A673 (cell line): ENCODE measurements at regions not wholly inside any gene's neighbourhood (a gene's known extent, or its start where the extent isn't known, plus 50 kb on each side); places are given as distances from the start of the nearest gene placed in this dataset.

Experiments used
- BruUV-seq: library from RNA; stranded (reverse); fragments of 400-500 nt; replicated peaks from 2 replicates; lab custom pipeline; 2021; lab: Mats Ljungman, UMichigan
- CTCF ChIA-PET: fragments of 300-600 bp; sonication (Branson Sonifier 250); formaldehyde crosslinking; loops from one replicate; lab custom pipeline; 2022; ENCODE audit warnings: antibody characterized with exemption; lab: Charles Lee
- POLR2A ChIA-PET: fragments of 300-600 bp; sonication (Branson Sonifier 250); formaldehyde crosslinking; loops from one replicate; lab custom pipeline; 2022; ENCODE audit warnings: antibody characterized with exemption; ENCODE audit not compliant: low non-redundant PET; lab: Charles Lee
- DNase-seq: peaks from one replicate; pipeline ENCODE4 v3.0.0-alpha.2; 2015; ENCODE audit warnings: low spot score
- H3K27ac ChIP-seq: fragments of 200-600 bp; sonication (generic); 2 replicates; pipeline ENCODE4 v1.5.1; 2016; ENCODE audit warnings: mixed run types, low read depth, mild to moderate bottlenecking, mixed read lengths, antibody characterized with exemption, low read length; ENCODE audit not compliant: poor library complexity, severe bottlenecking
- H3K27me3 ChIP-seq: fragments of 200-600 bp; sonication (generic); replicated peaks from 2 replicates; pipeline ENCODE4 v1.6.1; 2017; ENCODE audit warnings: mixed run types, low read depth, mild to moderate bottlenecking, mixed read lengths, antibody characterized with exemption, low read length; ENCODE audit not compliant: insufficient read depth, poor library complexity
- H3K36me3 ChIP-seq: fragments of 200-600 bp; sonication (generic); 2 replicates; pipeline ENCODE4 v1.6.1; 2016; ENCODE audit warnings: mixed run types, mild to moderate bottlenecking, mixed read lengths, antibody characterized with exemption, low read length; ENCODE audit not compliant: insufficient read depth, poor library complexity, severe bottlenecking
- H3K4me1 ChIP-seq: fragments of 200-600 bp; sonication (generic); 2 replicates; pipeline ENCODE4 v1.6.1; 2017; ENCODE audit warnings: mixed run types, mild to moderate bottlenecking, mixed read lengths, antibody characterized with exemption, low read length; ENCODE audit not compliant: insufficient read depth, poor library complexity, severe bottlenecking
- H3K4me3 ChIP-seq: fragments of 200-600 bp; sonication (generic); 2 replicates; pipeline ENCODE4 v1.5.1; 2016; ENCODE audit warnings: low read depth, mixed run types, mild to moderate bottlenecking, mixed read lengths, low read length; ENCODE audit not compliant: poor library complexity, severe bottlenecking
- H3K9me3 ChIP-seq: fragments of 200-600 bp; sonication (generic); 2 replicates; pipeline ENCODE4 v1.6.1; 2016; ENCODE audit warnings: mixed run types, low read depth, mild to moderate bottlenecking, mixed read lengths, antibody characterized with exemption, low read length; ENCODE audit not compliant: poor library complexity, severe bottlenecking
- EZH2 ChIP-seq: fragments of 200-600 bp; sonication (generic); IDR thresholded peaks from 2 replicates; pipeline ENCODE4 v1.6.1; 2017; ENCODE audit warnings: borderline replicate concordance, low read depth, mild to moderate bottlenecking, mixed read lengths, antibody characterized with exemption, low read length; ENCODE audit not compliant: poor library complexity, severe bottlenecking
- intact Hi-C: fragments of 100-400 bp; cut with micrococcal nuclease; formaldehyde crosslinking; loops from one replicate; pipeline ENCODE4 v1.10.0; 2022; ENCODE audit not compliant: unreplicated experiment
- TF ChIP-seq, protein P1 (sequence below): fragments of 300-800, 200-600 bp; sonication (generic); conservative IDR thresholded peaks from 2 replicates; pipeline ENCODE4 v1.5.1; 2017; ENCODE audit warnings: low read depth, mild to moderate bottlenecking, antibody characterized with exemption, low read length, moderate library complexity, mixed read lengths

DNA sequence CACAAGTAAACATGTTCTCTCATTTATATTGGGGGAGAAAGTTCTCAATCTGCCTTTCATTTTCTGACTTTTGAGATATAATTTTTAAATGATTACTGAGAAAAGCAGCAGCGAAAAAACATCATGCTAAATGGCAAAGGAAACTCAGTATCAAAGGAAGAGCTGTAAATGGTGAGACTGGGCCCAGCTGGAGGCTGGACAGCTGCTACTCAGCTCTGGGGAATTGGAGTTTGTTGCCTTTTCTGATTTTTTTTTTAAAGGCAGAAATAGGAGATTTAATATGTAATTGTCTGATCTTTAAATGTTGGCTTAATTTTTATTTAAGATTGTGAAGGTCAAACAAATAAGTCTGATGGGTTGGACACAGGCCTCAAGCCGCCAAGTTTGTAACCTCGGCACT lies 137.1 kb upstream of the TACR1 start:
- Histone ChIP-seq H3K9me3 (no peaks in the 10 kb centered on the region), H3K27ac (no peak overlapping the region), H3K4me1 (no peaks in the 10 kb centered on the region), H3K27me3 (no peaks in the 10 kb centered on the region), H3K36me3 (no peaks in the 10 kb centered on the region), H3K4me3 (no peak overlapping the region)
- TF ChIP-seq, protein P1, sequence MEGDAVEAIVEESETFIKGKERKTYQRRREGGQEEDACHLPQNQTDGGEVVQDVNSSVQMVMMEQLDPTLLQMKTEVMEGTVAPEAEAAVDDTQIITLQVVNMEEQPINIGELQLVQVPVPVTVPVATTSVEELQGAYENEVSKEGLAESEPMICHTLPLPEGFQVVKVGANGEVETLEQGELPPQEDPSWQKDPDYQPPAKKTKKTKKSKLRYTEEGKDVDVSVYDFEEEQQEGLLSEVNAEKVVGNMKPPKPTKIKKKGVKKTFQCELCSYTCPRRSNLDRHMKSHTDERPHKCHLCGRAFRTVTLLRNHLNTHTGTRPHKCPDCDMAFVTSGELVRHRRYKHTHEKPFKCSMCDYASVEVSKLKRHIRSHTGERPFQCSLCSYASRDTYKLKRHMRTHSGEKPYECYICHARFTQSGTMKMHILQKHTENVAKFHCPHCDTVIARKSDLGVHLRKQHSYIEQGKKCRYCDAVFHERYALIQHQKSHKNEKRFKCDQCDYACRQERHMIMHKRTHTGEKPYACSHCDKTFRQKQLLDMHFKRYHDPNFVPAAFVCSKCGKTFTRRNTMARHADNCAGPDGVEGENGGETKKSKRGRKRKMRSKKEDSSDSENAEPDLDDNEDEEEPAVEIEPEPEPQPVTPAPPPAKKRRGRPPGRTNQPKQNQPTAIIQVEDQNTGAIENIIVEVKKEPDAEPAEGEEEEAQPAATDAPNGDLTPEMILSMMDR = no peak
- no peak for TF ChIP-seq EZH2
- intact Hi-C loops = no loop called here
- POLR2A ChIA-PET = no interaction called here
- DNase-seq = no peak
- BruUV-seq = no TSS peak
- CTCF ChIA-PET = no interaction called here

DNA sequence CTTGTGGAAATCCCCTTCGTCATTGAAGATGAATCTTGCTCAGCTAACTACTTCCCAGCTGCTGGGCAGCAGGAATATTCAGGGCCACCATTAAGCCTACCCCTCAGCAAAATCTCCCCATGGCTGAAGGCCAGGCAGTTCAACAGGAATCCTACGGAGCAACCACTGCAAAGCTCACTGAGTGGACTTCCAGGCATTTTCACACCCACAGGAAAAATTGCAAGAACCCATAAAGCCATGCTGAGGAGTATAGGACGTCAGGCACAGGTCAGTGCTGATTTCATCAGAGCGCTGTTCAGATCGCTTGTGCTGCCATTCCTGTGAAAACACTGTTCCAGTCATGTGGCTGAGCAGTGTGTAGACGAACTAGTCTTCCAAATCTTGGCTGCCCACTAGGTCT lies 134.8 kb upstream of the TACR1 start:
- TF ChIP-seq, protein P1 = no peak
- TF ChIP-seq EZH2 = no peak
- H3K27ac ChIP-seq = no peak overlapping the region
- CTCF ChIA-PET = no interaction called here
- BruUV-seq = no TSS peak
- H3K9me3 ChIP-seq = no peaks in the 10 kb centered on the region
- no peak overlapping the region for H3K4me3 ChIP-seq
- intact Hi-C loops = no loop called here
- no peaks in the 10 kb centered on the region for H3K27me3 ChIP-seq
- no peaks in the 10 kb centered on the region for H3K36me3 ChIP-seq
- no peaks in the 10 kb centered on the region for H3K4me1 ChIP-seq
- POLR2A ChIA-PET = no interaction called here
- DNase-seq = no peak

DNA sequence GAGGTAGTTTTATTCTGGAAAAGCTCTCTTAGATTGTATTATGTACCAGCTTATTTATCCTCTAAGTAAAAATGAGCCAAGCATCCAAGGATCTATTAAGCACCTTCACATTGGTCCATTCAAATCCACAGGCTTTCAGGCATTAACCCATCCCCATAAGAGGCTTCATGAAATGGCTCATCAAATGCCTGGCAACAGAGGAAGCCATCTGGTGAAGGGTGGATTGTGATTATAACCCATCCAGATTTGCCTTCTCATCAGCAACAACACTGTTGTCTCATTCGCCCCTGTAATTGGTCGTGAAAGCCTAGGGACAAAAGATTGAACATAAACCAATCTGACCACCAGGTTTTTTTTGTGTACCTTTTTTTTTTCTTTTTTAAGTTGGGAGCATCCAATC lies 134.3 kb upstream of the TACR1 start:
- no peak overlapping the region for H3K27ac ChIP-seq
- no peaks in the 10 kb centered on the region for H3K9me3 ChIP-seq
- no peak for TF ChIP-seq EZH2
- TF ChIP-seq, protein P1 = no peak
- H3K27me3 ChIP-seq = no peaks in the 10 kb centered on the region
- POLR2A ChIA-PET = no interaction called here
- no peak for DNase-seq
- CTCF ChIA-PET = no interaction called here
- no TSS peak for BruUV-seq
- H3K4me1 ChIP-seq = no peaks in the 10 kb centered on the region
- intact Hi-C loops = no loop called here
- no peaks in the 10 kb centered on the region for H3K36me3 ChIP-seq
- H3K4me3 ChIP-seq = no peak overlapping the region
